HG03097 (cell line): ENCODE measurements at regions not wholly inside any gene's neighbourhood (a gene's known extent, or its start where the extent isn't known, plus 50 kb on each side); places are given as distances from the start of the nearest gene placed in this dataset.

Experiments
- ATAC-seq: cut with Tn5 transposase; IDR thresholded peaks from one replicate; pipeline ENCODE4 v1.9.1; 2021; ENCODE audit not compliant: unreplicated experiment, low FRiP score

DNA sequence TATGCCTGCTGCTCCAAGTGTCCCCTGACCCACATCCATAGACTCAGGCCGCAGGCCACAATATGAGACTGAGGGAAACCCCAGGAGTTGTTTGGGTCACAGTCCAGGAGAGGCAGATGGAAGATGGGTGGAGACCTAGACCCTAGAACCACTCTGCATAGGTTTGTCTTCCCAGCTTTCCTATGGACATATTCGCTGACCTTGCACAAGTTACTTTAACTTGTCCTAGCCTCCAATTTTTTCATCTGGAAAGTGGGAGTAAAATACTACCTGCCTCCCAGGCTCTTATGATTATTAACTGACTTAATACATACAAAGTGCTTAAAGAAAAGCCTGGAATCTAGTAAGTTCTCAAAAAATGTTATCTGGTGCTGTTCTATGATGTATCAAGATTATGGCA, 157.1 kb upstream of the IFNG-AS1 start:
- ATAC-seq: no peak

DNA sequence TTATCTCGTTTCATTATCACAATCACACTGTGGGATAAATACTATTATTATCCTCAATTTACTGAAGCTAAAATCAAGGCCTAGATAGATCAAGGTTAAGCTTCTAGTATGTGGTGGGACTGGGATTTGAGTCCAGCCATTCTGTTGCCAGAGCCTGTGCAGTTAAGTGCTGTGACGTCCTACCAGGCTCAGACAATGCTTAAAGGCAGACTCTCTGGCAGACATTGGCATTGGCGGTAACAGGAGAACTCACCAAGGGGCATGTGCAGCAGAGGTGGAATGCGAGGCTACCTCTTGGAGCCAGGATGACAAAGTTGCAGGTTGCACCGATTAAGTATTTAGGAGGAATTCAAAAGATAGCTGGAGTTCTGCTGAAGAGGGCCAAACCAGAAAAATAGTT, 155.6 kb upstream of the IFNG-AS1 start:
- ATAC-seq: no peak

DNA sequence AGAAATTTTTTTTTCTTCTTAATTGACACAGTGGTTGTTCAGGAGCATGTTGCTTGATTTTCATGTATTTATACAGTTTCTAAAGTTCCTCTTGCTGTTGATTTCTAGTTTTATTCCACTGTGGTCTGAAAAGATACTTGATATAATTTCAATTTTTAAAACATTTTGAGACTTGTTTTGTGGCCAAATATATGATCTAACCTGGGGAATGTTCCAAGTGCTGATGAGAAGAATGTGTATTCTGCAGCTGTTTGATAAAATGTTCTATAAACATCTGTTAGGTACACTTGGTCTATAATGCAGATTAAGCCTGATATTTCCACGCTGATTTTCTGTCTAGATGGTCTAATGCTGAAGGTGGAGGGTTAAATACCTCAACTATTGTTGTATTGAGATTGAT, 151.4 kb upstream of the IFNG-AS1 start:
- ATAC-seq: no peak

DNA sequence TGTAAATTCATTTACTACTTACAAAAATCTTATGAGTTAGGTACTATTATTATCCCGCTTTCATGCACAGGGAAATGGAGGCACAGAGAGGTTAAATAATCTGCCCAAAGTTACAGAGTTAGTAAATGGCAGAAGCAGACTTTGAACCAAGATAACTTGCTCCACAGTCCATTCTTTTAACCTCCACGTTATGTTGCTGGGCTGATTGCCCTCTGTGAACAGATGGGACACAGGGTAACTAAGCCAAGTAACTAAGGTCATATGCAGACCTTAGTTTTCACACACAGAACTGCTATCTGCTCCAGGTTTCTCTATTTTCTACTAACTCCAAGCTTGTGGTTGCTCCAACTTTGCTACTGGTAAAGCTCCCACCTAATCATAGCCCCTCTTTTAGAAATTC, 147.1 kb upstream of the IFNG-AS1 start:
- no peak for ATAC-seq

DNA sequence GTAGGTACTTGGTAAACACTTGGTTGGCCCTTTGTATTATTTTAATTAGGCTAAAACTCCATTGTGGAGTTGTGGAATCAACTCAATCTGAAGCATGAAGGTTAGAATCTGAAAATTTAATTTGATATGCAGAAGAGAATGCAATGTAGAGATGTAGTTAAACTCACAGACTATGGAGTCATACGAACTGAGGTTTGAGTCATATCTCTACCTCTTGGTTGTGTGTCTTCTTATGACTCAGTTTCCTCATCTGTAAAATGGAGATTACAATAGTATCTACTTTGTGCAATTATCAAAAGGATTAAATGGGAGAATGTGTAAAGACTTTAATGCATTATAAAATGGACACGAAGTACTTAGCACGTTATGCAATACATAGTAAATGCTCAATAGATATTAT, 146.0 kb upstream of the IFNG-AS1 start:
- ATAC-seq: no peak

DNA sequence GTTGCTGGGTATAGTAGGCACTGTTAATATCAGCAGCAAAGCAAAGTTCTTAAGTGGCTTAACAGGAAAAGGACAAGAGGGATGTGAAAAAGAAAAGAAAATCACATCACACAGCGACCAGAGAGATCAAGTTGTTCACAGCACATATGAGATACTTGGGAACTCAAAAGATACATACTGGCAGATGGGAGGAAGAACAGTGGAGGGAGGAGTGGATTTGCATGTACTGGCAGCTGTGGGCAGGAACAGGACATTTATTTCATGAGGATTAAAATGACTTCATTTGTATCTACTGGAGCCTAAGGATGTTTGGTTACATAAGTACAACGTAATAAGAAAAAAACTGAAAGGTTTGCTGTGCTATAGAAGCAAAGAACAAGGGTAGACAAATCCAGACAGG, 136.5 kb upstream of the IFNG-AS1 start:
- no peak for ATAC-seq

DNA sequence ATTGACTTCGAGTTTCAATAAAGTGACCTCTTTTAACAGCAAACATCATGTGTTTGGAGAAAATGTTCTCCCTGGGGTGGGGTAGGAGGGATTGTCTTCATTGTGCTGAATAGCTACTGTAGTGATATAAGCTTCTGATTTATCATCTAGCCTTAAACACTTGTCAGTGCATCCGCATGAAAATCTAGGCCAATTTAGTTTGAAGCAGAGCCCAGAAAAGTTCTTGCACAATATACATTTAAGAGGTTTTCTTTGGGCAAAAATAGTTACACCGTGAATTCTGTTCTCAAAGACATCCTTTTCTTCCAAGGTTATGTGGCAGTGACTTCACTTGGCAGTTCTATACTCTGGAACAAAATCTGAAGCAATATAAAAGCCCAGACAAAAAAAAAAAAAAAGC, 136.0 kb upstream of the IFNG-AS1 start:
- ATAC-seq: no peak

DNA sequence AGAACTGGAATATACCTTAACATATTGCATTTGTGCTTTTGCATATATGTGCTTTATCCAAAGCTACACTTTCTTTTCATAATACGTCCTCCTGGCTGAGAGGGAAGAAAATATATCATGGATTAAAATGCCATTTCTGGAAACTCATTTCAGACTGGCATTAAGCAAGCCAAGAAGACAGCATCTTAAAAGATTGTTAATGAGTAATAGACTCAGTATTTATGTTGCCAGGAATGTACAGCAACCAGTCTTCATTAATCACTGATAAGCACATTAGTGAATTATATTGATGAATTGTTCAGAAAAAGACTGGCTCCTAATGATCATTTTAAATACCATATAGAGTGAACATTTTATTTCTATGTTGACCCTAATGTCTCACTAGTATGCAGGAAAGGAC, 134.9 kb upstream of the IFNG-AS1 start:
- ATAC-seq: no peak

DNA sequence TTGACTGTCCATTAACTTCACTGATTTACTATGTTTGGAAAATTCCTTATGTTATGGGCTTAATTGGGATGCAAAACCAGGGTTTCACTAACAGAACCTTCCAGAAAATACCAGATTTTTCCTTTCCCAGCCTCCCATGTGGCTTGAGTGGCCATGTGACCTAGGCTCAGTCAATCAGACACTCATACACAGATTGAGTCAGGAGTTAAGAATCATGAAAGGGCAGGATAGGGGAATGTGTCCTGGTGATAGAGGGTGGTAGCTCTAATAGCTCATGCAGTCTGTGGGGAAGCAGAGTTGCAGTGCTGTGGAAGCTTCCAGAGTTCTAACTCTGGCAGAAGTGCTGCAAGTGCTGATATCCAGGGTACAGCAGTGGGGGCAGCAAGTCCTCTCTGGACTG, 134.1 kb upstream of the IFNG-AS1 start:
- ATAC-seq: no peak

DNA sequence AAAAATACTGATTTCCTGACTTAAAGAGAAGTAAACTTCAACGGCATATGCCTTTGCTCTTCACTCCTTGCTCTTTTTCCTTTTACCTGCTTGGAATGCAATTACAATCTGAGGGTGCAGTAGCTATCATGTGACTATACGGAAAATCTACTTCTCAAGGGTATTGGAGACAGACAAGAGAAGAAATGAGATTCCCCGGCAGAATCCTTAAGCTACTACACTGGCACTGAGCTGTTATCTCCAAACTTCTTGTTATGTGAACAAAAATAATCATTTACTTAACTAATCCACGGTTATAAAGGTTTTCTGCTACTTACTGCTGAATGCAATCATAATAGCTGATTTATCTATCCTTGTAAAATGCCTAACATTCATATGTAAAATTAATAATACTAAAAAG, 118.0 kb upstream of the IFNG-AS1 start:
- ATAC-seq: no peak

DNA sequence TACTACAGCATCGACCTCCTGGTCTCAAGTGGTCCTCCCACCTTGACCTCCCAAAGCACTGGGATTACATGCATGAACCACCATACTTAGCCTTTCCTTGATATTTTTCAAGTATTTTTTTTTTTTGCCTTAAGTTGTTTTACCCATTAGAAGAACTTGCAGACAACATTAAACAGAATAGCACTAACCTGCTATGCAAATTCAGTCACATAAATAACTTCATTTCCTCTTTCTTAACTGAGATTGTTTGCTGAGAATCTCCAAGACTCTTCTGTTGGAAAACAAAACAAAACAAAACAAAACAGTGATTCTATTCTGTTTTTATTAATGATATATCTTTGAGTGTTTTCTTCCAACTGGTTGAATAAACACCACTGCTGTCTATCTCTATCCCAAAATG, 115.9 kb upstream of the IFNG-AS1 start:
- ATAC-seq: no peak

DNA sequence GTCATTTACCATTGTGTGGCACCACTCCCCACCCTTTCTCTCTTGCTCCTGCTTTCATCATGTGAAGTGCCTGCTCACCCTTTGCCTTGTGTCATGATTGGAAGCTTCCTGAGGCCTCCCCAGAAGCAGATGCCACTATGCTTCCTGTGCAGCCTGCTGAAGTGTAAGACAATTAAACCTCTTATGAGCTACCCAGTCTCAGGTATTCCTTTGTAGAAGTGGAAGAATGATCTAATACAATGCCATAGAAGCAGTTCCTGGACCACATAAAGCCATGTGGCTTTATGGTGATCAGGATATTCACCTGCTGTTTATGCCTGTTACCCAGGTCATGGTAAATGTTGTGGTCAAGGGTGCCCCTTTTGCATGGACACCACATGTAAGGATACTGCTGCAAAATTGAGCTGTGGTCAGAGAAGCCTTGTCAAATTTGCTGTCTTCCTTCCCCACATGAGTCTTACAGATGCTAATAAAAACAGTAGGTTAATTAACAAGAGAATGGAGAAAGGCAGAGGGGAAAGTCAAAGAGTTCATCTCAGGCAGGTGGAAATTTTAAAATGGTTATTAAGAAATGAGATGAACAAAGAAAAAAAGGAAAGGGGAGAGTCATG, 112.8 kb upstream of the IFNG-AS1 start:
- ATAC-seq: no peak

DNA sequence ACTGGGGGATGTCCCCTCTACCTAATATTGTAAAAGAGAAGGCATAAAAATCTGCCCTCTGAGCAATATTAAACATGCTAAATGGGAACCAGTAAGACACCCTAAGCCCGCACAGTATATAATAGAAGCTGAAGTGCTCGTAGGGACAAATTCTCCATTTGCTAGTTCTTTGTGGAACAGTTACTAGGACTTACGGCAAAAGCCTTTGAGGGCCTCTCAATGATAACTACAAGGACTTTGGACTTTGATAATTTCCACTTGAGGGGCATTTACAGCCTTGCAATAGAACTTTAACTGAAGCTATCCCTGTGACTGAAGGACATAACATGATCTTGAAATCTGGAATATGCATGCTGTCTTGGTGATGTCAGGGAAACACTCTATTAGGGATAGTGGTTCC, 111.5 kb upstream of the IFNG-AS1 start:
- no peak for ATAC-seq

DNA sequence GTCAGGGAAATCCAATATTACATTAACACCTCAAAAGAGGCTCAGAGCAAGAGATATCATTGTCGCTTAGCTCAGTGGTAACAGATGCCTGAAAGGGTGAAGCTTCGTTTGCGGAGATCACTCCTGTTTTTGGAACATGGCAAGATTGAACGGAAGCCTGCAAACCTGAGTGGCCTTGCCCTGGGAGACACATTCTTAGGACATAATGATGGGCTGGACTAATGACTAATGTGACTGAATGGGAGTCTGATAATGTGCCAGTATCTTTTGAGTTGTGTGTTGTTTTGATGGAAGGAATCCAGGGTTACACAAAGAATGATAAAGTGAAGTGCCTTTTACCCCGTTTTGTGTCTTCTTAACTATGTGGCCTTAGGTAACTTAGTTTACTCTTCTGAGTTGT, 109.3 kb upstream of the IFNG-AS1 start:
- no peak for ATAC-seq

DNA sequence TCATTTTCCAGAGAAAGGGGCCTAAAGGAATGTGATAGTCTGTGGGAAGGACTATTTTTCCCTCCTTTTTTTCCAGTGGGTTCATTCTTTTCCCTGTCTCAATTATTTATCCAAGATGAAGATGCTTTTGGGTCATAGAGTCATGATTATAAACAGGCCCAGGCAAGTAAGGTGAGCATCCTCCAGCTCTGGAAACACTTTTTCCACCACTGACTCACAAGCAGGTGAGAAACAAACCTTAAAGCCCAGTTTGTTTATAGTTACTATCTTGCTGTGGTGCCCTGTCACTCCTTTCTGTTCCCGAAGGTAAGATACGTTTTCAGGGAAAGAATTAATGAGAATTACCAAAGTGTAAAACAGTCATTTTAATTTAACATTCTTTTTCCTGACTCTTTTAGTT, 107.7 kb upstream of the IFNG-AS1 start:
- ATAC-seq: no peak

DNA sequence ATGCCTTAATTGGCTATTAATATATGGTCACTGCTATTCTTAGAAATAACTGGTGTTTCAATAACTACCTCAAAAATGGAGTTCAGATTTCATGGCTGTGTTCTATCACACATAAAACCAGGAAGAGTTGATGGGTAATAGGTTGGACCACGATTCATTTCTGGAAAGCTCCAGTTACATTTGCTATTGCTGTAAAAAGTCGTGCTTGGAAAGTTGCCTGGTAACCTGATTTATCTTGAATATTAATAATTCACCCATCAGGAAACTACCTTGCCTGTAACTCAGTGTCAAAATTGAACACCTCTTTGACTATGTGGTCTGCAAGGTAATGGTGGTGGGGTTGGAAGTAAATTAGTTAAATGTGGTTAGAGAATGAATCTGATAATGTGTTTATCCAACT, 104.7 kb upstream of the IFNG-AS1 start:
- no peak for ATAC-seq

DNA sequence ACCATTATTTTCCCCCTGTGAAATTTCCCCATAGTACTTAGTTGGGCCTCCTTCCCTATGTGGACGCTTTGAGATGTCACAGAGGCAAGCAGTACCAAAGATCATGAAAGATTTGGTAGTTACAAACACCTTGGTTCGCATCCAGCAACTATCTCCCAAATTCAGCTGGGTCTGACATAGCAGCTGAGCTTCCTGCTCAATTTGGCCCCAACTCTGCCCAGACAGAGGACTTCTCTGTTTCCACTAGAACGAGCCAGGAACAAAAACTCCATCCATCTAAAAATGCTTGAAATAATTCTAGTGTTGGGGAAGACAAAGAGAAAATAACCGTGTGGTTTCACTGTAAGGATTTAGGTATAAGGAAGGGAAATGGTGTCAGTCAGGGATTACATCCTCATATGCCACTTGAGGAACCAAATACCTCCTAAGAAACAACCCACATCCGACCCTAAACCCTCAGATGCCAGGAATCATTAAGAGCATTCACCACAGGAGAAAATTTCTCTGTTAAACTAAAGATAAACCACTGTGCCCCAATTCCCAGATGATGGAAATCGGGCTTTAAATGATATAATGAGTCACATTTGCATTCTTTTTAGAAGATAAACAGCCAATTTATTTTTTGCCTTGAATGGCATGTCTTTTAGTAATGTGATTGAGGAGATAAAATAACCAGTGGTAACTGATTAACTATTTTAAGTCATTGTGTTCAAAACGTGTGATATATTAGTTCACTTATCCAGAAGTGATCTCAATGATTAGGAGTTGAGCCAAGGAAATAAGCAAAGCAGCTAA, 103.7 kb upstream of the IFNG-AS1 start:
- ATAC-seq: no peak

DNA sequence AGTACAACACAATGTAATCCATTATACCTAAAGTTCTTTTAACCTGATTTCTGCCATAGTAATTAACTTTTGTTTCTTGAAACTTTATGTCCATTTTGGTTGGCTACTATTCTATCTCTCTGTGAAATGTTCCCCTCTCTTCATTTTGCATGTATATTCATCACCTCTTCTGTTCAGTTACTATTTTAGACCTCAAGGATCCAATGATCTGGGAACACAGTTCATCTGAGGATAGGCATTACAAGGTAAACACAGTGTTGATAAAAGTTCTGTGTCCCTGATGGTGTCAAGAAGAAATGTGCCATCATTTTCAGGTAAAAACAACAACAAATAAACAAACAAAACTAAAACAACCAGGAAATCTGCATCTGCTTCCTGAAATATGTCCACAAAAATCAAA, 102.2 kb upstream of the IFNG-AS1 start:
- ATAC-seq: no peak

DNA sequence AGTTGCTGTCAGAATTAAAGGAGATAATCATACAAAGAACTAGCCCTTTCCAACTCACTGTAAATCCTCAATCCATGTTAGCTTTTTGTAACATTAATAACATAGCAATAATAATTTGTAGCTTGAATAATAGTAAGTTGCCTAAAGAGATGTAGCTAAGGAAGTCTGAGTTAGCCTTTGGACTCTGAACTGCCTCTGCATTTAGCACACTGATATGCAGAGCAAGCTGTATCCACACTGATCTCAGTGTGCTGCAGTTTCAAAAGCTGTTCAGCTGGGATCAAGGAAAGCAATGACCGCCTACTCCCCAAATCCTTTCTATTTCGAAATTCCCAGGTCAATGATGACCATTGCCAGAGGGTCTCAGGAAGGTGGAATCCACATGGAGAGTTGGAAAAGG, 99.3 kb upstream of the IFNG-AS1 start:
- no peak for ATAC-seq

DNA sequence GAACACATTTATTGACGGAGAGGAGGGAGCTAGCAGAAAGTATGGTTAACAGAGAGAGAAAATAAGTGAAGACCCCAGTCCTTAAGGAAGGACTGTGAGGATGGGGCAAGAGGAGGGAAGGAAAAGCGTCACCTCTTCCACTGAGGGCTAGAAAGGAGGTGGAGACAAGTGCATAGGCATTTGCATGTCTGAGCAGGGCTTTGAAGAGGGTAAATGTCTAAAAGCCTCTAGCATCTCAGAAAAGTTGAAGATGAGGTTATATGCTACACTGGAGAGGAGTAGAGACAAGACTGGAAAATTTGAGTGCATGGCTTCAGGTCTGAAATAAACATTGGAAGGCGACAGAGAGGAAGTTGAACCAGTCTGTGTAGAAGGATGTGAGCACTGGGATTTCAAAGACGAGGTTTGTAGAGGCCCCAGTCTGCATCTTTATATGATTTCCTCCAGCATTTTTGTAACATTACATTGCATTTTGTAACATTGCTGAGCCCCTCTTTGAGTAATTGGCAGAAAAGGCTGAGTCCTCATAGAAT, 98.5 kb upstream of the IFNG-AS1 start:
- ATAC-seq: no peak

DNA sequence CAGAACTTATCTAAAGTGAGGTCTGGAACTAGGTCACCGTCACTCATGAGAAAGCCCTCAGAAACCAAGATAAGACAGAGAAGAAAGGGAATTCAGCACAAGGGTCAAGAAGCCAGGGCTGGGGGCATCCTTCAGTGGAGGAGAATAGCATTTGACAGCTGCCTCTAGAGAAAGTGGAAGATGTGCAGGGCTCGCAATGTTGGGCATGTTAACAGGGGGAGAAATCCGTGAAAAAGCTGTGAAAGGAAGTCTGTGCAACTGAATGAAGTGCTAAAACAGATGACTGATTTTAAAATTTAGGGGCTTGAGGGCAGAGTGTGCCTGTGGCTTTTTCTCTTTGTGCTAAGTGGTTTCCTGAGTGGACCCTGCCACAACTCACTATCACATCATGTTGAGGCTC, 97.7 kb upstream of the IFNG-AS1 start:
- ATAC-seq: no peak

DNA sequence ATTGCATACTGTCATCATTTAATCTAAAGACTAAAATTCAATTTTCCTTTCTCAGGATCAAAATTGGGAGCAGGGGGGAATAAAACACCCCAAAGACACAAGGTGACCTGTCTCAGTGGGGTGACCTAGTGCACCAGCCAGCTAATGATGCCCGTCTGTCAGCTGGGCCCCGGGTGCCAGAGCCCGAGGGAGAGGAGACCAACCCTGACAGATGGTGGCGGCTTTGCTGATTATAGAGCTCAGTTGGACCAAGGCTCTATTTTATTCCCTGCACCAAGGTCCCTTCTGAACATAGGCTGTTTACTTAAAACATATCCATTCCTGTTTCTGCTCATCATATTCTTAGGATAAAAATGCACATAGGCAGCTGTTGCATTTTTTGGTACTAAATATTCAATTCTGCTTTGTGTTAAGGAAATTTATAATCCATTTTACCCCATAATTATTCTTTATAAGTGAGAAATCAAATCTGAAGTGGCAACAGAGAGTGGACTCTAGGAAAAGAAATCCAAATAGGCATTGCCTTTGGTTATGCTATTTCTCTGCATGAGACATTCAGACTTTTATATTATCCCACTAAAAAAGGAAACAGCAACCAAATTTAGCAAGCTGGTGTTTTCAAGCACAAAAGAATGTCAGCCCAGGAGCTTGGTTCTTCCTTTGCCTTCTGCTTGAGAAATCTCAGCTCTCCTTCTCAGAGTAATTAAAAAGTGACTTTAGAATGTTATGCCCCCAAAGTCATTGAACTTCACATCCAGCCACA, 96.8 kb upstream of the IFNG-AS1 start:
- no peak for ATAC-seq
